Trophoblast cell (in vitro differentiated cells and primary cell): ENCODE measurements at regions not wholly inside any gene's neighbourhood (a gene's known extent, or its start where the extent isn't known, plus 50 kb on each side); places are given as distances from the start of the nearest gene placed in this dataset.
A peak's percentile ranks its signal among the peaks of the same experiment; 100 is the strongest.

Experiments
- DNase-seq, 2 donors: peaks; one replicate each; pipeline ENCODE4 v3.0.0-alpha.2; 2016
- H2AFZ ChIP-seq: 2 replicates; pipeline ENCODE4 v1.6.1; 2013; ENCODE audit warnings: low read length, moderate library complexity, mild to moderate bottlenecking; ENCODE audit not compliant: insufficient read depth, poor library complexity
- H2AK5ac ChIP-seq: 2 replicates; pipeline ENCODE4 v1.6.1; 2013; ENCODE audit warnings: mild to moderate bottlenecking, low read length
- H2BK120ac ChIP-seq: 2 replicates; pipeline ENCODE4 v1.6.1; 2013; ENCODE audit warnings: low read length, mild to moderate bottlenecking, moderate library complexity; ENCODE audit not compliant: insufficient read depth, poor library complexity
- H2BK12ac ChIP-seq: 2 replicates; pipeline ENCODE4 v1.6.1; 2013; ENCODE audit warnings: mild to moderate bottlenecking, low read length, moderate library complexity
- H2BK5ac ChIP-seq: 2 replicates; pipeline ENCODE4 v1.6.1; 2013; ENCODE audit warnings: low read length, low read depth, moderate library complexity, mild to moderate bottlenecking; ENCODE audit not compliant: poor library complexity
- H3K14ac ChIP-seq: 2 replicates; pipeline ENCODE4 v1.6.1; 2013; ENCODE audit warnings: mild to moderate bottlenecking, low read length
- H3K18ac ChIP-seq: 2 replicates; pipeline ENCODE4 v1.6.1; 2013; ENCODE audit warnings: mild to moderate bottlenecking, low read length
- H3K23ac ChIP-seq: 2 replicates; pipeline ENCODE4 v1.6.1; 2013; ENCODE audit warnings: low read length
- H3K27ac ChIP-seq: 2 replicates; pipeline ENCODE4 v1.5.1; 2013; ENCODE audit warnings: low read depth, mild to moderate bottlenecking, inconsistent platforms, low read length, moderate library complexity
- H3K27me3 ChIP-seq: 2 replicates; pipeline ENCODE4 v1.6.1; 2013; ENCODE audit warnings: inconsistent platforms, mild to moderate bottlenecking, low read length, moderate library complexity; ENCODE audit not compliant: insufficient read depth
- H3K36me3 ChIP-seq, 2 experiments: 1 replicate in 1 of 2; 2 replicates in 1 of 2; pipeline ENCODE4 v1.6.1; 2013; ENCODE audit warnings: low read length in 2 of 2, mild to moderate bottlenecking in 2 of 2, moderate library complexity in 1 of 2; ENCODE audit not compliant: insufficient read depth in 2 of 2, control insufficient read depth in 1 of 2
- H3K4ac ChIP-seq: 2 replicates; pipeline ENCODE4 v1.6.1; 2013; ENCODE audit warnings: low read depth, mild to moderate bottlenecking, low read length, moderate library complexity
- H3K4me1 ChIP-seq, 2 experiments: 1 replicate in 1 of 2; 2 replicates in 1 of 2; pipeline ENCODE4 v1.6.1; 2013; ENCODE audit warnings: low read length in 2 of 2, mild to moderate bottlenecking in 2 of 2, moderate library complexity in 1 of 2; ENCODE audit not compliant: insufficient read depth in 2 of 2, control insufficient read depth in 1 of 2
- H3K4me2 ChIP-seq: 2 replicates; pipeline ENCODE4 v1.6.1; 2013; ENCODE audit warnings: inconsistent platforms, mild to moderate bottlenecking, low read length, moderate library complexity
- H3K4me3 ChIP-seq: 2 replicates; pipeline ENCODE4 v1.5.1; 2013; ENCODE audit warnings: mild to moderate bottlenecking, low read depth, low read length, inconsistent platforms
- H3K79me1 ChIP-seq: one replicate; pipeline ENCODE4 v1.6.1; 2013; ENCODE audit warnings: low read length
- H3K79me2 ChIP-seq: 2 replicates; pipeline ENCODE4 v1.6.1; 2013; ENCODE audit warnings: low read length, mild to moderate bottlenecking; ENCODE audit not compliant: control insufficient read depth, insufficient read depth, poor library complexity
- H3K9ac ChIP-seq: 2 replicates; pipeline ENCODE4 v1.6.1; 2013; ENCODE audit warnings: mild to moderate bottlenecking, low read length
- H3K9me3 ChIP-seq: 2 replicates; pipeline ENCODE4 v1.6.1; 2013; ENCODE audit warnings: low read depth, mild to moderate bottlenecking, control low read depth, inconsistent platforms, low read length; ENCODE audit not compliant: insufficient read depth
- H4K12ac ChIP-seq: 2 replicates; pipeline ENCODE4 v1.6.1; 2013; ENCODE audit warnings: low read depth, mild to moderate bottlenecking, low read length, moderate library complexity
- H4K8ac ChIP-seq: 2 replicates; pipeline ENCODE4 v1.6.1; 2013; ENCODE audit warnings: low read depth, mild to moderate bottlenecking, low read length, moderate library complexity
- H4K91ac ChIP-seq: one replicate; pipeline ENCODE4 v1.6.1; 2013; ENCODE audit warnings: low read depth, mild to moderate bottlenecking, low read length, moderate library complexity
- WGBS: extraction: QIAGEN DNeasy Blood & Tissue Kit; methylation state at CpG from one replicate; pipeline ENCODE4 v1.1.7; 2013; ENCODE audit warnings: missing lambda C conversion rate; ENCODE audit not compliant: insufficient read length, insufficient coverage; ENCODE audit errors: extremely low coverage; 5-methylcytosine and 5-hydroxymethylcytosine counted together

DNA sequence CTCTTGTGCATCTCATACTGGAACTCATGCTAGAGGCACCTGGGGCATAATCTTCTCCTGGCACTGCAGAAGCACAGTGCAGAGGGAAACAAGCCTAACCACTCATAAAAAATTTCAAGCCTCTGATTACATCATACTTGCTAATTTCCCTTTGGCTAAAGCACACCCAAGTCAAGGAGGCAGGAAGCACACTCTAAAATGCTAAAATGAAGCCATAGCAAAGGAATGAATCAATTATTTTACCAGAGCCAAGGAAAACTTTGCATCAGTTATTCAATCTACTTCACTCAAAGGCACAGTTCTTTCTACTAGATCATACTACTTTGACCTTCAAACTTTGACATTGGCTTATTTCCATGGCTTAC, 79.6 kb upstream of the SPOPL start:
- H3K4me3 ChIP-seq: no peak overlapping the region
- no peak overlapping the region for H4K8ac ChIP-seq
- no peak overlapping the region for H3K18ac ChIP-seq
- no peak overlapping the region for H2BK120ac ChIP-seq
- peaks cover 2% of the 10 kb centered on the region in 2 experiments for H3K36me3 ChIP-seq
- H3K9me3 ChIP-seq: peaks cover 2% of the 10 kb centered on the region
- peak overlapping the region; percentile 77 for H2BK5ac ChIP-seq
- no peak overlapping the region for H3K4me2 ChIP-seq
- H3K23ac ChIP-seq: no peak overlapping the region
- peak; percentile 75 to 95 for DNase-seq
- no peaks in the 10 kb centered on the region for H3K27me3 ChIP-seq
- peaks cover 12% of the 10 kb centered on the region for H3K79me1 ChIP-seq
- peak overlapping the region; percentile 79 for H3K27ac ChIP-seq
- no peak overlapping the region for H3K9ac ChIP-seq
- peak overlapping the region; percentile 30 for H2BK12ac ChIP-seq
- peaks cover 5 to 6% of the 10 kb centered on the region in 2 experiments for H3K4me1 ChIP-seq
- H2AFZ ChIP-seq: no peak overlapping the region
- no peak overlapping the region for H4K12ac ChIP-seq
- no peaks in the 10 kb centered on the region for H3K79me2 ChIP-seq
- no peak overlapping the region for H4K91ac ChIP-seq
- no peak overlapping the region for H3K14ac ChIP-seq
- peak overlapping the region; percentile 62 for H3K4ac ChIP-seq
- no peak overlapping the region for H2AK5ac ChIP-seq

DNA sequence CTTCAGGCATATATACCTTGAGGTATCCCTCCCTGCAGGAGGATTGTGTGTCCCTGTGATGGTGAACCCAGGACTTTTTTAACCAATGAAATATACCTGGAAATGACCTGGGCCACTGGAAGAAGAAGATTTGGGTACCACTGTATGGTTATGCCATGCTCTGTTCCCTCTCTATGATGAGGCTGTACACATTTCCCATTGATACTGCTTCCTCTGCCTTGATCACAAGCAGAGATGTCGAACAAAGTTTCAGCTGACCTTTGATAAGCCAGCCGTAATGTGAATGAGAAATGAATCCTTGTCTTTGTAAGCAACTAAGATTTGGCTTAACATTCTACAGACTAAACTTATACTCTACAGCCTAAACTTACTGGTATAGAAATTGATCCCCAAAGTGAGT, 78.4 kb upstream of the SPOPL start:
- Histone ChIP-seq H3K36me3 (peaks cover 2% of the 10 kb centered on the region in 2 experiments), H3K79me1 (peaks cover 12% of the 10 kb centered on the region), H3K4me3 (no peak overlapping the region), H3K14ac (no peak overlapping the region), H3K27me3 (no peaks in the 10 kb centered on the region), H3K23ac (no peak overlapping the region), H2BK12ac (peak overlapping the region; percentile 46), H3K9me3 (peaks cover 2% of the 10 kb centered on the region), H2BK5ac (no peak overlapping the region), H3K4ac (no peak overlapping the region), H3K18ac (no peak overlapping the region), H2AFZ (no peak overlapping the region), H3K79me2 (no peaks in the 10 kb centered on the region), H4K8ac (no peak overlapping the region), H4K12ac (no peak overlapping the region), H3K27ac (no peak overlapping the region), H3K9ac (no peak overlapping the region), H3K4me1 (peaks cover 5 to 6% of the 10 kb centered on the region in 2 experiments), H2BK120ac (no peak overlapping the region), H4K91ac (peak overlapping the region; percentile 45), H2AK5ac (no peak overlapping the region), H3K4me2 (no peak overlapping the region)
- no CpG with 5 or more reads among the region's 2 CpGs for WGBS
- DNase-seq: no peak

DNA sequence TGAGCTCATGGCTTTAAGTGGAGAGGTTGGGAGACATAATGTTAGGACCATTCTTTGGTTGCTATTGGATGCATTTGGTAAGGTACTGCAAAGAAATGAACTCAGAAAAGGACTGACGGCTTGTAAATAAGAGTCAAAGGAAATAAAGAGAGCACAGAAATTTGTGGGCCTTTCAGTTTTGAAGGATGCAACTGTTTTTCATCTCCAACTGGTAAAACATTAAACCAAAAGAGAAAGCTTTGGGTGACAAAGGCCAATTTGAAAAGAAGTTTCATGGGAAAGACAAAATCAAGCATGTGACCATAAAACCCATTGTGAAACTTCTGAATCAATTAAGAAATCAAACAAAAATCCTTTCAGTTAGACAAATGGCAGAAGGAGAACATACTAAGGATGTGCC, 77.8 kb upstream of the SPOPL start:
- Histone ChIP-seq H3K36me3 (peaks cover 2% of the 10 kb centered on the region in 2 experiments), H3K18ac (no peak overlapping the region), H3K4me1 (peaks cover 5 to 6% of the 10 kb centered on the region in 2 experiments)

GRCh38 chr2:138424436-138425140, 77.0 kb upstream of the SPOPL start:
- H3K4me1 ChIP-seq: peaks cover 5 to 6% of the 10 kb centered on the region in 2 experiments
- WGBS: 100% methylated on average over 1 of the region's 4 CpGs

More for the DNA sequence above, 77.8 kb upstream of the SPOPL start:
- H4K12ac ChIP-seq: no peak overlapping the region
- no peak overlapping the region for H2BK5ac ChIP-seq
- H3K23ac ChIP-seq: peak overlapping the region; percentile 17
- H3K9me3 ChIP-seq: peaks cover 2% of the 10 kb centered on the region
- H4K8ac ChIP-seq: no peak overlapping the region
- no CpG with 5 or more reads among the region's 1 CpG for WGBS
- H3K79me1 ChIP-seq: peaks cover 12% of the 10 kb centered on the region
- H2BK12ac ChIP-seq: no peak overlapping the region
- DNase-seq: no peak
- no peak overlapping the region for H2AK5ac ChIP-seq
- no peaks in the 10 kb centered on the region for H3K79me2 ChIP-seq
- H3K14ac ChIP-seq: no peak overlapping the region
- no peak overlapping the region for H2AFZ ChIP-seq
- no peak overlapping the region for H4K91ac ChIP-seq
- no peak overlapping the region for H3K4me3 ChIP-seq
- H3K9ac ChIP-seq: no peak overlapping the region
- no peak overlapping the region for H3K4ac ChIP-seq
- no peak overlapping the region for H3K4me2 ChIP-seq
- no peak overlapping the region for H2BK120ac ChIP-seq
- no peak overlapping the region for H3K27ac ChIP-seq
- H3K27me3 ChIP-seq: no peaks in the 10 kb centered on the region

More at GRCh38 chr2:138424436-138425140, 77.0 kb upstream of the SPOPL start:
- Histone ChIP-seq H2BK12ac (peak overlapping the region; percentile 100), H3K27ac (peak overlapping the region; percentile 1), H3K4ac (no peak overlapping the region), H4K91ac (peak overlapping the region; percentile 80), H3K79me1 (peaks cover 14% of the 10 kb centered on the region), H3K14ac (peak overlapping the region; percentile 82), H2AK5ac (peak overlapping the region; percentile 99), H3K4me2 (no peak overlapping the region), H4K12ac (peak overlapping the region; percentile 62), H4K8ac (peak overlapping the region; percentile 65), H3K9ac (no peak overlapping the region), H3K4me3 (no peak overlapping the region), H3K36me3 (peaks cover 2% of the 10 kb centered on the region in 2 experiments), H3K18ac (peak overlapping the region; percentile 84), H3K23ac (no peak overlapping the region), H3K27me3 (no peaks in the 10 kb centered on the region), H3K79me2 (no peaks in the 10 kb centered on the region), H2BK5ac (peak overlapping the region; percentile 93), H2AFZ (no peak overlapping the region), H2BK120ac (peak overlapping the region; percentile 90), H3K9me3 (peaks cover 2% of the 10 kb centered on the region)
- DNase-seq: peak; percentile 64 to 95
